NT2/D1 (cell line): ENCODE measurements at regions not wholly inside any gene's neighbourhood (a gene's known extent, or its start where the extent isn't known, plus 50 kb on each side); places are given as distances from the start of the nearest gene placed in this dataset.

Experiments
- SUZ12 ChIP-seq: IDR thresholded peaks from 2 replicates; pipeline ENCODE4 v1.6.1; 2011; ENCODE audit not compliant: insufficient read length, insufficient read depth; ENCODE audit errors: extremely low read depth
- YY1 ChIP-seq: IDR thresholded peaks from 2 replicates; pipeline ENCODE4 v1.6.1; 2011; ENCODE audit not compliant: insufficient read length, insufficient read depth
- ZNF274 ChIP-seq: IDR thresholded peaks from 2 replicates; pipeline ENCODE4 v1.6.1; 2011; ENCODE audit warnings: mild to moderate bottlenecking, low read depth, low read length

DNA sequence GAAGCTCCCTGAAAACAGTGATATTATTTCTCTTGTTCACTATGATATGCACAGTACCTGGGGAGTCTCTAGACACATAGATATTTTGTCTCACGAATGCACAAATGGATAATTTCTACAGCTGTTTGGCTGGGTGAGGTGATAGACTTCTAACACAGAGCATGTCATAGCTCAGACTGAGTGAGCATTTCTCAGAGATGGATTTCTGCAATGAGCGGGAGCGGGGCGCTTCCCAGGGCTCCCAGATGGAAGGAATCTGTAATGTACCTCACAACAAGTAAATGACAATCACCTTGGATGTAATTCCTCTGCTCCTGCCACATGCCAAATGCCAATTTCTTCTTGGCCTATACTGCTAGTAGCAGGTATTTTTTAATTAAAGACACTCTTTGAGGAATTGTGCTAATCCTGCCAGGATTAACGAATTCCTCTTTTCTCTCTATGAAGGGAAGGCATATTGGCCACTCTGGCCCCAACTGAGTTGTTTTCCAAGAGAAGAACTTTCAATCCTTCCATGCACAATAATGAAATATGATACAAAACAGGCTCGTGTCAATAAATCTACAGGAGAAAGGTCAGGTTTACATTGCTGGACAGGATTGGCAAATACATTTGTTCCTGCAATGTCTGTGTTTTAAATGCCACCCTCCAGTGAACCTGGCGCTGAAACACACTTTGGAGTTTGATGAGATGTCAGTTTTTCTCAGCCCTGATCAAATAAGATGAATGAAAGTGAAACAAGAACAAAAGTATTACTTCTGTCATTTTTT, 185.3 kb downstream of the CBLN1 start:
- TF ChIP-seq YY1, result no peak
- no peak for TF ChIP-seq ZNF274
- no peak for TF ChIP-seq SUZ12
